ENCODE measurements at regions not wholly inside any gene's neighbourhood (a gene's known extent, or its start where the extent isn't known, plus 50 kb on each side); places are given as distances from the start of the nearest gene placed in this dataset.

DNA sequence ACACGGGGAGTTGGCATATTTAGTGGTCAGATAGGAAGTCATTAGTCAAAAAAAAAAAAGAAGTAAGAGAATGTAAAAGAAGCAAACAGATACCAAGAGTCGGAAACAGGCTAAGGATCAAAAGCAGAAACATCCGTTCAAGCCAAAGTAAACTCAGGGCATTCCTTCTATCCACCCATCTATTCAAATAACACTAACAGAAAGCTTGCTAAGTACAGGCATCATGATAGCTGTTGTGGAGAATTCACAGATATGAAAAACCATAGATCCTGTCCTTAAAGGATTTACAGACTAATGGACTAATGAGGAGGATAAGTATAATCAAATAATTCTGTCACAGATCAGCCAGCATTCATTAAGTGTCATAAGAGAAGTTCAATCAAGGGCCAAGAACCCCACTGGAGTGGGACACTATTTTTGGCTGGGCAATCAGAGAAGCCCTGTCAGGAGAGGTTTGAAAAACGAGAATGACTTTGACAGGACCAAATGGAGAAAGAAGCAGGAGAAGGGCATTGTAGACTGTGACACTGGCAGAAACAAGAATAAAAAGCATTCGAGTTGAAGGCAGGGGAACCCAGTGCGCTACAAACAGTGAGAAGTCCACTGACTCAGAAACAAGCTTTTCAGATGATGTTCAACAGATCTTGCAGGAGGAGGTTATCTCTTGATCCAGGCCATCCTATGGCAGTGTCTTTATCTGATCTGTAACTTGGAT is 154.2 kb upstream of the TSLP start:
- TF ChIP-seq YY1 (IDR thresholded peaks at IDR 0.05; ENCODE audit: low read depth) (no peak), CREB1 (IDR thresholded peaks at IDR 0.05; ENCODE audit: low read depth) (no peak), TAF1 (IDR thresholded peaks at IDR 0.05; ENCODE audit: low read depth) (no peak), EP300 (IDR thresholded peaks at IDR 0.05; ENCODE audit: borderline replicate concordance) (no peak), RAD21 (IDR thresholded peaks at IDR 0.05; ENCODE audit: low read depth) (no peak), CEBPB (IDR thresholded peaks at IDR 0.05) (no peak), EGR1 (IDR thresholded peaks at IDR 0.05) (no peak)
- TF ChIP-seq, protein P1, sequence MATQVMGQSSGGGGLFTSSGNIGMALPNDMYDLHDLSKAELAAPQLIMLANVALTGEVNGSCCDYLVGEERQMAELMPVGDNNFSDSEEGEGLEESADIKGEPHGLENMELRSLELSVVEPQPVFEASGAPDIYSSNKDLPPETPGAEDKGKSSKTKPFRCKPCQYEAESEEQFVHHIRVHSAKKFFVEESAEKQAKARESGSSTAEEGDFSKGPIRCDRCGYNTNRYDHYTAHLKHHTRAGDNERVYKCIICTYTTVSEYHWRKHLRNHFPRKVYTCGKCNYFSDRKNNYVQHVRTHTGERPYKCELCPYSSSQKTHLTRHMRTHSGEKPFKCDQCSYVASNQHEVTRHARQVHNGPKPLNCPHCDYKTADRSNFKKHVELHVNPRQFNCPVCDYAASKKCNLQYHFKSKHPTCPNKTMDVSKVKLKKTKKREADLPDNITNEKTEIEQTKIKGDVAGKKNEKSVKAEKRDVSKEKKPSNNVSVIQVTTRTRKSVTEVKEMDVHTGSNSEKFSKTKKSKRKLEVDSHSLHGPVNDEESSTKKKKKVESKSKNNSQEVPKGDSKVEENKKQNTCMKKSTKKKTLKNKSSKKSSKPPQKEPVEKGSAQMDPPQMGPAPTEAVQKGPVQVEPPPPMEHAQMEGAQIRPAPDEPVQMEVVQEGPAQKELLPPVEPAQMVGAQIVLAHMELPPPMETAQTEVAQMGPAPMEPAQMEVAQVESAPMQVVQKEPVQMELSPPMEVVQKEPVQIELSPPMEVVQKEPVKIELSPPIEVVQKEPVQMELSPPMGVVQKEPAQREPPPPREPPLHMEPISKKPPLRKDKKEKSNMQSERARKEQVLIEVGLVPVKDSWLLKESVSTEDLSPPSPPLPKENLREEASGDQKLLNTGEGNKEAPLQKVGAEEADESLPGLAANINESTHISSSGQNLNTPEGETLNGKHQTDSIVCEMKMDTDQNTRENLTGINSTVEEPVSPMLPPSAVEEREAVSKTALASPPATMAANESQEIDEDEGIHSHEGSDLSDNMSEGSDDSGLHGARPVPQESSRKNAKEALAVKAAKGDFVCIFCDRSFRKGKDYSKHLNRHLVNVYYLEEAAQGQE (IDR thresholded peaks at IDR 0.05; ENCODE audit: low read depth), result no peak
- TF ChIP-seq, protein P2, sequence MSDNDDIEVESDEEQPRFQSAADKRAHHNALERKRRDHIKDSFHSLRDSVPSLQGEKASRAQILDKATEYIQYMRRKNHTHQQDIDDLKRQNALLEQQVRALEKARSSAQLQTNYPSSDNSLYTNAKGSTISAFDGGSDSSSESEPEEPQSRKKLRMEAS (IDR thresholded peaks at IDR 0.05), result no peak

All from Ishikawa (cell line).